OCI-LY3 (cell line): ENCODE measurements at regions not wholly inside any gene's neighbourhood (a gene's known extent, or its start where the extent isn't known, plus 50 kb on each side); places are given as distances from the start of the nearest gene placed in this dataset.

Source experiments
- H2AFZ ChIP-seq: fragments of 200-600, 300-600 bp; shearing (Covaris generic); 2 replicates; pipeline ENCODE4 v1.6.0; 2014; ENCODE audit warnings: antibody characterized with exemption, low read depth, low read length
- H3K27ac ChIP-seq: fragments of 200-600, 300-600 bp; sonication (generic); 2 replicates; pipeline ENCODE4 v1.5.1; 2014; ENCODE audit warnings: mild to moderate bottlenecking, low read length, moderate library complexity, mixed read lengths
- H3K27me3 ChIP-seq: fragments of 200-600, 300-600 bp; sonication (generic); 2 replicates; pipeline ENCODE4 v1.6.1; 2014; ENCODE audit warnings: low read depth, low read length, mixed read lengths
- H3K36me3 ChIP-seq: fragments of 200-600, 300-600 bp; sonication (generic); replicated peaks from 2 replicates; pipeline ENCODE3; 2014; ENCODE audit warnings: low read depth, low read length, mixed read lengths
- H3K4me1 ChIP-seq: fragments of 300-600, 200-600 bp; sonication (generic); 2 replicates; pipeline ENCODE4 v1.6.1; 2014; ENCODE audit warnings: low read length, mixed read lengths
- H3K4me2 ChIP-seq: fragments of 200-600, 300-600 bp; sonication (generic); 2 replicates; pipeline ENCODE4 v1.6.1; 2014; ENCODE audit warnings: low read length, mixed read lengths
- H3K4me3 ChIP-seq: fragments of 300-600, 200-600 bp; sonication (generic); 2 replicates; pipeline ENCODE4 v1.5.1; 2014; ENCODE audit warnings: antibody characterized with exemption, mild to moderate bottlenecking, low read length, moderate library complexity
- H3K79me2 ChIP-seq: fragments of 300-600, 200-600 bp; shearing (Covaris generic); 2 replicates; pipeline ENCODE4 v1.6.1; 2014; ENCODE audit warnings: mild to moderate bottlenecking, low read length, mixed read lengths
- H3K9ac ChIP-seq: fragments of 300-600, 200-600 bp; shearing (Covaris generic); 2 replicates; pipeline ENCODE4 v1.6.0; 2014; ENCODE audit warnings: mild to moderate bottlenecking, low read length, moderate library complexity
- H3K9me3 ChIP-seq: fragments of 200-600, 300-600 bp; shearing (Covaris generic); 2 replicates; pipeline ENCODE4 v1.6.1; 2014; ENCODE audit warnings: low read length, mixed read lengths; ENCODE audit not compliant: insufficient read depth
- H4K20me1 ChIP-seq: fragments of 200-600, 300-600 bp; sonication (generic); 2 replicates; pipeline ENCODE4 v1.6.1; 2016; ENCODE audit warnings: low read length, mixed read lengths; ENCODE audit not compliant: insufficient read depth
- CTCF ChIP-seq: fragments of 200-600, 300-600 bp; sonication (generic); IDR thresholded peaks from 2 replicates; pipeline ENCODE4 v1.5.1; 2014; ENCODE audit warnings: antibody characterized with exemption, low read length, low read depth
- EZH2phosphoT487 ChIP-seq: fragments of 200-600 bp; shearing (Covaris generic); IDR thresholded peaks from 2 replicates; pipeline ENCODE4 v1.6.1; 2018; ENCODE audit warnings: antibody characterized with exemption, mixed run types, low read depth

DNA sequence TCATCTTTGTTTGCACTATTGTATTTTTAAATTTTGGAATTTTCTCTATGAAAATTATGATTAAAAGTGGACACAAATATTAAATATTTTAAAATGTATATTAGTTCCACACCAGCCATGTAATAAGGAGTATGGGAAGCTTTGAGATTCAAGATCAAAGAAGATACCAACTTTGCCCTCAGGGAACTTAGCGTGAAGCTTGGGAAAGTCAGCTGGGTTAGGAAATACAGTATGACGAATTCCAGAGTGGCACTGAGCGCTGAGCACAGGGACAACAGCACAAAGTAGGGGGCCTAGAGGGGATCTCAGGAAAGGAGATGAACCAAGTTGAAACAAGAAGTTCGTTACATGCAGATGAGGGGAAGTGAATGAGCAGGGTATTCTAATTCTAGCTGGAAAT, 76.9 kb upstream of the SHISA2 start:
- no peak overlapping the region for H2AFZ ChIP-seq
- H3K36me3 ChIP-seq, result no peaks in the 10 kb centered on the region
- H4K20me1 ChIP-seq, result no peaks in the 10 kb centered on the region
- TF ChIP-seq CTCF (no peak), EZH2phosphoT487 (no peak)
- H3K4me1 ChIP-seq, result peaks cover 7% of the 10 kb centered on the region
- H3K27ac ChIP-seq, result no peak overlapping the region
- no peaks in the 10 kb centered on the region for H3K79me2 ChIP-seq
- peak overlapping the region; percentile 45 for H3K4me2 ChIP-seq
- no peak overlapping the region for H3K4me3 ChIP-seq
- no peaks in the 10 kb centered on the region for H3K9me3 ChIP-seq
- H3K9ac ChIP-seq, result no peak overlapping the region
- no peaks in the 10 kb centered on the region for H3K27me3 ChIP-seq

- Histone ChIP-seq H3K4me1 (no peaks in the 10 kb centered on the region), H3K9me3 (no peaks in the 10 kb centered on the region), H3K4me2 (no peak overlapping the region), H3K9ac (no peak overlapping the region), H4K20me1 (no peaks in the 10 kb centered on the region), H3K27ac (no peak overlapping the region), H3K36me3 (no peaks in the 10 kb centered on the region), H3K27me3 (peaks cover 11% of the 10 kb centered on the region), H3K79me2 (no peaks in the 10 kb centered on the region), H3K4me3 (no peak overlapping the region), H2AFZ (no peak overlapping the region)
- no peak for TF ChIP-seq CTCF
- TF ChIP-seq EZH2phosphoT487, result no peak
Measured at GRCh38 chr13:26117620-26118019, 65.8 kb upstream of the SHISA2 start.

DNA sequence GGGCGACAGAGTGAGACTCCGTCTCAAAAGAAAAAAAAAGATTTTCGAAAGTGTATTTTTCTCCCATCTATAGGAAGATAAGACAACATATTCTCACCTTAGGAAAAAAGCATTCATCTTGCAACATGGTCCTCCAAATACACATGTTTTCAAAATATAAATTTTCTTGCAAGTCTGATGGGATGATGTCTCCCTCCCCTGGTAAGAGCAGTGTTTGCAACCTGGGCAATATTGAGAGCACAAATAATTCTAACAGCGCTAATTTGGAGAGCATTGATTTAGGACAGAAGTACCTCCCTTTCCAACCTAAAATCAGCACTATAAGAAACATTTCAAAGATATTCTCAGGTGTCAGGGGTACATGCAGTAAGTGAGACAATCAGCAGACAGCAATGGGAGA, 61.0 kb upstream of the SHISA2 start:
- Histone ChIP-seq H3K27me3 (peaks cover 4% of the 10 kb centered on the region; the same call in 1 of the 2 replicates), H3K4me3 (no peak overlapping the region), H4K20me1 (no peaks in the 10 kb centered on the region), H3K4me2 (no peak overlapping the region), H3K79me2 (no peaks in the 10 kb centered on the region), H3K36me3 (no peaks in the 10 kb centered on the region), H3K4me1 (no peaks in the 10 kb centered on the region), H2AFZ (no peak overlapping the region), H3K9ac (no peak overlapping the region), H3K27ac (no peak overlapping the region), H3K9me3 (no peaks in the 10 kb centered on the region)
- TF ChIP-seq EZH2phosphoT487 (no peak), CTCF (peak; percentile 37)

GRCh38 chr13:26111797-26112196, 60.0 kb upstream of the SHISA2 start:
- no peak overlapping the region for H2AFZ ChIP-seq
- H3K79me2 ChIP-seq, result no peaks in the 10 kb centered on the region
- no peak overlapping the region for H3K4me3 ChIP-seq
- no peak overlapping the region for H3K4me2 ChIP-seq
- no peaks in the 10 kb centered on the region for H3K4me1 ChIP-seq
- H3K27ac ChIP-seq, result no peak overlapping the region
- H4K20me1 ChIP-seq, result no peaks in the 10 kb centered on the region
- H3K27me3 ChIP-seq, result no peaks in the 10 kb centered on the region
- H3K9me3 ChIP-seq, result no peaks in the 10 kb centered on the region
- no peaks in the 10 kb centered on the region for H3K36me3 ChIP-seq
- no peak overlapping the region for H3K9ac ChIP-seq
- no peak for TF ChIP-seq CTCF
- TF ChIP-seq EZH2phosphoT487, result no peak
